Left cardiac atrium (tissue), 4 donors: ENCODE measurements at regions not wholly inside any gene's neighbourhood (a gene's known extent, or its start where the extent isn't known, plus 50 kb on each side); places are given as distances from the start of the nearest gene placed in this dataset.
A peak's percentile ranks its signal among the peaks of the same experiment; 100 is the strongest.

Source experiments
- ATAC-seq, 2 donors: fragments of 200-7000 bp; cut with Tn5 transposase; one replicate each; pipeline ENCODE4 v1.9.1; 2020; ENCODE audit warnings: mild to moderate bottlenecking in 2 of 2, moderate library complexity in 2 of 2
- DNase-seq: peaks from one replicate; pipeline ENCODE4 v3.0.0-alpha.2; 2020
- intact Hi-C, 2 donors: fragments of 100-400 bp; cut with DNase I; formaldehyde crosslinking; loops; one replicate each; pipeline versions ENCODE4 v1.14.1 to v1.15.1; 2022 to 2023
- donor health status: DM: no; HTN: yes; CAD: no.
- donor health status: DM: no; HTN: yes; CAD: no; lungs with severe emphysema.
- donor health status: DM: yes; HTN: yes; CAD: no.
- donor health status: Dilated cardiomyopathy.

DNA sequence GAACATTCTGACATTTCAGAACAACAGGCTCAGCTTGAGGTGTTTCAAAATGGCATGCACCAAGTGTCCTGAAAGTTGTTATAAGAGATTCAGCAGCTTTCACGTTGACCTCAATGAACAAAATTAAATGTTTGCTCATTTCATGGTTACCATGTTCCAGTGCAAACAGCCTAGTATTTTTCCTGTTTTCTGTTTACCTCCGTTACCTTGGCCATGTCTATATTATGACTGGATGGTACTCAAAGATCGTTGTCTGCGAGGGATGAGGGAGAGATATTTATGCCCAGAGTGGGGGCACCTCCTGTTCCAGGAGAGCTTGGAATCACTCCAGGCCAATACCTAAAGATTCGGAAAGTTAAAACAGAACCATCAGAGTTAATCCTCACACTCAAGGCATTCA lies 83.8 kb upstream of the SASH1 start:
- ATAC-seq (no peak), DNase-seq (no peak)
- intact Hi-C loops, result no loop called here

DNA sequence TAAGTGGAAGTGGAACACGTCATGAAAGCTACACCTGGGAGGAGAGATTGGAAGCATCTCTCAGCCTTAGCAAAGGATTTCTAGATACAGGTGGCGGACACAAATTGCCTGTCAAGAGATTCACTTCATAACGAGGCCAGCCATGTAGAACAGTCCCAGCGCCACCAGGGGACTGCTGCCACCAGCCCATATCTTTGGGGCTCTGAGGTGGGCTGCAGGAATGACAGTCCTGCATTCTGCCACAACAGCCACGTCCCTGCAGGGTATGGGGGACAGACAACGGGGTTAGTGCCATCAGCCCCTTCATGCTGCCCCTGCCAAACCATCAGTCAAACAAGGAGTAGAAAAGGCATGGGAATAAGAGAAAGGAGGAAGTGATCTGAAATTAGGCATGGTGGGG lies 81.2 kb upstream of the SASH1 start:
- DNase-seq (no peak), ATAC-seq (no peak)
- intact Hi-C loops, result no loop called here

GRCh38 chr6:148263010-148263409 lies 79.6 kb upstream of the SASH1 start:
- intact Hi-C loops, result no loop called here
- ATAC-seq (peak in 1 of 2 donors; percentile 63), DNase-seq (no peak)

- peak; percentile 23 to 46 for ATAC-seq
- intact Hi-C loops, result no loop called here
- DNase-seq, result no peak
Measured at GRCh38 chr6:148263961-148264360, 78.7 kb upstream of the SASH1 start.

DNA sequence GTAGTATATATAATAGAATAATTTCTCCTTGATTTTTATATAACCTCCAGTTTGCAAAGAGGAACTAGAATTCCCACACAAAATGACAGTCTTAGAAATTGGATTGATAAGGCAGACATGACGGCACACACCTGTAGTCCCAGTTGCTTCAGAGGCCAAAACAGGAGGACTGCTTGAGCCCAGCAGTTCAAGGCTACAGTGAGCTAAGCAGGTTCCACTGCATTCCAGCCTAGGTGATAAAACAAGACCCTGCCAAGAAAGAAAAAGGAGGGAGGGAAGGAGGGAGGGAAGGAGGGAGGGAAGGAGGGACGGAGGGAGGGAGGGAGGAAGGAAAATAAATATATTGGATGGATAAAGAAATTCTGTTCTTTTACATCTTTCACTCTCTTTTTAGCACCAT lies 77.6 kb upstream of the SASH1 start:
- intact Hi-C loops, result no loop called here

DNA sequence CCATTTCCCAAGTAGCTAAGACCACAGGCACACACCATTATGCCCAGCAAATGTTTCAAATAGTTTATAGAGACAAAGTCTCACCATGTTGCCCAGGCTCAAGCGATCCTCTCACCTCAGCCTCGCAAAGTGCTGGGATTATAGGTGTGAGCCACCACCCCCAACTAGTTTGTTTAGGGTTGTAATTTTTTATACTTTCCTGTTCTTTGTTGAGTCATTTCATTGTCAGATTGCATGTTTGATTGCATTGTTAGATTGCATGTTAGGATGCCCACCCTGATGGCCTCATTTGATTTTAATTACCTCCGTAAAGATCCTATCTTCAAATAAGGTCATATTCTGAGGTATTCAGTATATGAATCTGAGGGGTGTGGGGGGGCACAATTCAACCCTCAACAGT lies 73.3 kb upstream of the SASH1 start:
- intact Hi-C loops, result no loop called here
- ATAC-seq, result no peak
- DNase-seq, result no peak

More for the DNA sequence above, 77.6 kb upstream of the SASH1 start:
- DNase-seq (no peak), ATAC-seq (no peak)

- no peak for DNase-seq
- intact Hi-C loops, result no loop called here
Measured at GRCh38 chr6:148271711-148272439, 70.8 kb upstream of the SASH1 start.

DNA sequence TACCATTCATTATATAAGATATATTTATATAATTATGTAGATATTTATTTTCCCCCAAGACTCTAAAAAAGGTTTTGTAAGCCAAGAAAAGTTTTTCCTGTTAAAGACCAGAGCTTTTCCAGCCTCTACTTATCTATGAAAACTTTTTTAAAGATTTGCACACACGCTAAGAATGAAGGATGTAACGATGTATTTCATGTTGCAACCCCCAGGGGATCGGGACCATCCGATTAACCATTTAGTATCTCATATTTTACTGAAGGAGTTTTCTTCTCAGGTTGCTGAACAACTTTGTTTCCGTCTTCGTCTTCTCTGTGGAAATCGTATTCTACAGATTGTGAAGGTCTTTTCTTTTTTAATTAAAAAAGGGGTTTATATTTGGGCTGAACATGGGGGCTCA lies 70.0 kb upstream of the SASH1 start:
- DNase-seq, result no peak
- no peak for ATAC-seq
- intact Hi-C loops, result no loop called here

More at GRCh38 chr6:148271711-148272439, 70.8 kb upstream of the SASH1 start:
- peak; percentile 51 to 58 for ATAC-seq

DNA sequence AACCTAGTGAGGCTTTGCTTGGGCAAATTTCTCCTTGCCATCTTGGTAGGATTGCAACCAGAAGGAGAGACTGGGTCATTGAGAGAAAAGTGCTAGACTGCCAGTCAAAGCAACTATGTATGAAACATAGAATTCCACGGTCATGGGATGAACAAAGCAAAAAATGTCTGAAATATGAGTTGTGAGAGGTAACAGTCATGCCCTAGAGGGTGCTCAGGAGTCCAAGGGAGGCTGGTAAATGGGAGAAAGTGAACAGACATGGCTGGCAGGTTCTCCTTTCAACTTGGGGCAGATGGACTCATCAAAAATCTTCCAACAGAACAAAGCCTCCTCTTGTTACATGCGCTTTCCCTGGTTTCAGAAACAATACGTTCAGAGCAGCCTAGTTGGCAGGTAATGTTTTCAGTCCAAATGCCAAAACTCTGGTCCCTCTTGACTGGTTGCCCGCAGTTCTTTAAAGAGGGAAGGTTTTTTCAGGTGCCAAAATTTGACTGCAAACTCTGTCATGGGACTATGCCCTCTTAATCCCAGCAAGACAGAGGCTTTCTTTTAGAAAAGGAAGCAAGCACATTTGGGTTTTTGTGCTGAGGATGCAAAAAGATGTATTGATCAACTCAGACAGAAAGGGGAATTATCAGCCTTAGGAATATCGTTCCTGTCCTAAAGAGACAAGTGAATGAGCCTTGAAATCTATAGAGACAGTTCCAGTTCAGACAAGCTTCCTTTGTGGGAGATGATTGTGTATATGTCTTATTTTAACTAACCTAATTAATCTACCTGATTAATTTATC lies 68.5 kb upstream of the SASH1 start:
- ATAC-seq (no peak), DNase-seq (no peak)
- intact Hi-C loops, result no loop called here

DNA sequence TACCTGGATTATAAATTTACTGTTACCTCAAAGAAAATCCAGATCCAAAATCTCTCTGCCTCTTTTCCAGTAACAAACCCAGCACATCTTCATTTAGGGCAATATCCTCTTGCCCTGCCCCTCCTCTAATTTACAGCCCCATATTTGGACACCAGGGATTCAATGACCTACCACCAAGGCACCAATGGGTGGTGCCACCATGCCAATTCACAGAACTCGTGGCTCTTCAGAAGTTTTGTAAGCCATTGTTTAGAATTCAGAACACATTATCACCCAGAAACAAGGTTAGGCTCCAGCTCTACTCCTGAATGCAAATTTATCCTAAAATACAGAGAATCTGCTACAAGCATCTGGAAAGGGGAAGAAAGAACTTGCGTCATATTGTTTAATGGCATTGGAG lies 67.8 kb upstream of the SASH1 start:
- DNase-seq (no peak), ATAC-seq (no peak)
- intact Hi-C loops, result no loop called here

GRCh38 chr6:148285205-148285604 lies 57.4 kb upstream of the SASH1 start:
- DNase-seq (no peak), ATAC-seq (no peak)
- intact Hi-C loops, result no loop called here

DNA sequence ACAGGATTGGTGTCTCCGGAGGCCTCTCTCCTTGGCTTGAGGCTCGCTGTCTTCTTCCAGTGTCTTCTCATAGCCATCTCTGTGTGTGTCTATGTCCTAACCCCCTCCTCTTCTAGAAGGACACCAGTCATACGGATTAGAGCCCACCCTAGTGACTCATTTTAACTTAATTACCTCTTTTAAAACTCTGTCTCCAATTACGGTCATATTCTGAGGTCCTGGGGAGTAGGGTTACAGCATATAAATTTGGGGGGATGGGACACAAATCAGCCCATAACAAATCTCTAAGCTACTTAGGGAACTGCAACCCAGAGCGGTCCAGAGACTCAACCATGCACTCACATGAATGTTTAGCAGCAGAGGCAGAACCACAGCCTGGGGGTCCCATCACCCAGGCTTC lies 56.1 kb upstream of the SASH1 start:
- ATAC-seq (no peak), DNase-seq (no peak)
- intact Hi-C loops, result no loop called here

DNA sequence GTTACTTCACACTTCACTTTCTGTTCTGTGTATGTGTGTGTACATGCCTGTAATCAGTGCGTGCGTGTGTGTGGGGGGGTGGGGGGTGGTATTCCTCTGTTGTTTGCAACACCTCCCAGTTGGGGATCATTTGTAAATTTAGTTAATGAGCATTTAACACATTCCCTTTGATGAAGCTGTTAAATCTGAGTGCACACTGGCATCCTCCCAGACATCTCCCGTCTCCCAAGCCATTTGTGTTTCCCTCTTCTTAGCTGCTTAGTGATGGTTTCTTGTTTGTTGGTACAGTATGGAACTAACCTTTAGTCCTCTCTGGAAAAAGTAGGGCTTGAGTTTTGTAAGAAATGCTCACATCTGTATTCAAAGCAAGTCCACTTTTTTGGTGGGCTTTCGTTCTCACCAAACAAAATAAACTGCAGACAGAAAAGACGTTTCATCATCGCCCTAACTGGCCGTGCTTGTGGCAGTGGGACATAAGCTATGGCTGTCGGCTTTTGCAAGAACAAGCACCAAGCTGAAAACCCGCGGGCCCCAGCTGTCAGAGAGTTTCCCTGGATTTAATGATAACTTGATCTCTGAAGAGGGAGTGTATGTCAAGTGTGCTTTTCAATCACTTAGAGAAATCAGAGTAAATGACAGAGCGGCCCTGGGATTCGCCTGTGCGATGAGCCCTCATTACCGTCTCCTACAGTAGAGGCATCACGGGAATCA lies 54.9 kb upstream of the SASH1 start:
- DNase-seq (no peak), ATAC-seq (no peak)
- intact Hi-C loops, result no loop called here

- no peak for DNase-seq
- intact Hi-C loops, result no loop called here
- ATAC-seq, result no peak
Measured at GRCh38 chr6:148288541-148288940, 54.1 kb upstream of the SASH1 start.

GRCh38 chr6:148289153-148289552 lies 53.5 kb upstream of the SASH1 start:
- ATAC-seq, result peak in 1 of 2 donors; percentile 36
- intact Hi-C loops, result no loop called here

GRCh38 chr6:148291876-148292275 lies 50.8 kb upstream of the SASH1 start:
- ATAC-seq (no peak), DNase-seq (no peak)
- intact Hi-C loops, result no loop called here

More at GRCh38 chr6:148289153-148289552, 53.5 kb upstream of the SASH1 start:
- DNase-seq, result no peak
